Heart right ventricle (tissue), 16 donors: ENCODE measurements at regions not wholly inside any gene's neighbourhood (a gene's known extent, or its start where the extent isn't known, plus 50 kb on each side); places are given as distances from the start of the nearest gene placed in this dataset.
"Not testable (repeated sequence)": the region's sequence is repeated elsewhere in the genome, so short reads cannot be mapped to it uniquely, and the experiment has no call there.

Experiments
- ATAC-seq, 8 donors: fragments of 200-7000 bp; cut with Tn5 transposase; one replicate each; pipeline ENCODE4 v1.9.1; 2020; ENCODE audit warnings: mild to moderate bottlenecking in 8 of 8, moderate library complexity in 8 of 8, moderate number of reproducible peaks in 1 of 8
- DNase-seq, 2 donors: peaks; one replicate each; pipeline ENCODE4 v3.0.0-alpha.2; 2020
- H3K27ac ChIP-seq, 10 donors: fragments of 200-600 bp; sonication (generic) in 2 of 10; one replicate each; pipeline versions ENCODE4 v1.5.0 to v1.8.0; 2020 to 2022; ENCODE audit warnings: mild to moderate bottlenecking in 3 of 10
- H3K27me3 ChIP-seq, 7 donors: fragments of 200-600 bp; one replicate each; pipeline ENCODE4 v1.8.0; 2021 to 2022; ENCODE audit warnings: mild to moderate bottlenecking in 2 of 7
- H3K36me3 ChIP-seq, 9 donors: fragments of 200-600 bp; sonication (generic) in 1 of 9; one replicate each; pipeline versions ENCODE4 v1.5.0 to v1.8.0; 2020 to 2022; ENCODE audit warnings: mild to moderate bottlenecking in 2 of 9
- H3K4me1 ChIP-seq, 9 donors: fragments of 200-600 bp; sonication (generic) in 1 of 9; one replicate each; pipeline versions ENCODE4 v1.5.0 to v1.8.0; 2020 to 2022; ENCODE audit warnings: mild to moderate bottlenecking in 4 of 9
- H3K4me3 ChIP-seq, 10 donors: fragments of 200-600 bp; sonication (generic) in 2 of 10; one replicate each; pipeline versions ENCODE4 v1.5.0 to v1.8.0; 2020 to 2022; ENCODE audit warnings: mild to moderate bottlenecking in 7 of 10, moderate library complexity in 2 of 10
- H3K9me3 ChIP-seq, 11 donors: fragments of 200-600 bp in 10 of 11; sonication (generic) in 2 of 11; one replicate each; pipeline versions ENCODE4 v1.5.0 to v1.8.0; 2013 to 2022; ENCODE audit warnings: mild to moderate bottlenecking in 2 of 11, control low read depth in 1 of 11, moderate library complexity in 1 of 11
- WGBS, 2 donors: extraction: QIAGEN DNeasy Blood & Tissue Kit; methylation state at CpG; one replicate each; pipeline ENCODE4 v1.1.7; 2013; ENCODE audit warnings: inconsistent platforms in 1 of 2; 5-methylcytosine and 5-hydroxymethylcytosine counted together
- intact Hi-C, 10 donors: fragments of 100-400 bp; cut with DNase I; formaldehyde crosslinking; loops; one replicate each; pipeline versions ENCODE4 v1.11.1 to v1.14.2; 2022
- TF ChIP-seq, protein P1 (sequence below), 9 donors: fragments of 200-600 bp; sonication (generic) in 2 of 9; IDR thresholded peaks; one replicate each; pipeline versions ENCODE4 v1.5.0 to v1.8.0; 2021 to 2022; ENCODE audit warnings: antibody characterized with exemption in 9 of 9, mild to moderate bottlenecking in 5 of 9, moderate library complexity in 1 of 9
- donor health status: Arrhythmogenic right ventricular cardiomyopathy.
- donor health status: ischemic (EF 13 %, LVEDD 7.1; RV severe dilation, severe dysfunction).
- donor health status: healthy with polysubstance abuse.
- donor health status: DM: no; HTN: yes; CAD: no.
- donor health status: DM: no; HTN: no; CAD: no.
- donor health status: ischemic (EF 25% LVEDD 6.9; RV normal size, moderate dysfunction).
- donor health status: ischemic (EF 25% LVEDD 5.7; RV mildly dilated, moderate dysfunction).
- donor health status: healthy.
- donor health status: DM: yes; HTN: yes; CAD: no.
- donor health status: Ischemic cardiomyopathy.
- donor health status: ischemic (EF 35%, LVEDD 5.7; RV mildly dilated, moderate dysfunction).
- donor health status: nonischemic (EF 11% LVEDD 7.7; RV severe dilation, severe dysfunction).
- donor health status: DM: yes; HTN: yes; CAD: no.
- donor health status: PGD.
- donor health status: ischemic (EF 29% LVEDD 5.4; RV normal size, mild dysfunction).
- donor health status: nonischemic (EF 23%, LVEDD 6.1; RV moderate dilation, normal function).

DNA sequence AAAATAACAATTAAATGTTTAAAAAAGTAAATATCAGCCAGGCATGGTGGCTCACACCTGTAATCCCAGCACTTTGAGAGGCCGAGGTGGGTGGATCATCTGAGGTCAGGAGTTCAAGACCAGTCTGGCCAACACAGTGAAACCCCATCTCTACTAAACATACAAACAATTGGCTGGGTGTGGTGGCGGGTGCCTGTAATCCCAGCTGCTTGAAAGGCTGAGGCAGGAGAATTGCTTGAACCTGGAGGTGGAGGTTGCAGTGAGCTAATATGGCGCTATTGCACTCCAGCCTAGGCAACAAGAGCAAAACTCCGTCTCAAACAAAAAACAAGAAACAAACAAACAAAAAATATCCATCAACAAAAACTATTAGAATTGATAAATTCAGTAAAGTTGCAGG is 77.5 kb downstream of the SNX5 start:
- 95 to 96% methylated on average over 4 of the region's 4 CpGs for WGBS, 2 donors
- Histone ChIP-seq H3K4me1 (peaks cover 0 to 49% (median 38%) of the 10 kb centered on the region in 9 donors), H3K9me3 (peaks cover 0 to 43% (median 14%) of the 10 kb centered on the region in 11 donors)
- not testable (repeated sequence) for H3K27me3 ChIP-seq, H3K4me3 ChIP-seq, H3K27ac ChIP-seq, ATAC-seq, DNase-seq, H3K36me3 ChIP-seq
- intact Hi-C loops, result loop anchor here in 5 of 10 donors (5.0 to 10.0 kb wide), 4 partner anchors 44 to 356 kb away; partner anchors contain the start of genes BFSP1 (in 2 of the 5) and RRBP1 (in 1 of the 5)

DNA sequence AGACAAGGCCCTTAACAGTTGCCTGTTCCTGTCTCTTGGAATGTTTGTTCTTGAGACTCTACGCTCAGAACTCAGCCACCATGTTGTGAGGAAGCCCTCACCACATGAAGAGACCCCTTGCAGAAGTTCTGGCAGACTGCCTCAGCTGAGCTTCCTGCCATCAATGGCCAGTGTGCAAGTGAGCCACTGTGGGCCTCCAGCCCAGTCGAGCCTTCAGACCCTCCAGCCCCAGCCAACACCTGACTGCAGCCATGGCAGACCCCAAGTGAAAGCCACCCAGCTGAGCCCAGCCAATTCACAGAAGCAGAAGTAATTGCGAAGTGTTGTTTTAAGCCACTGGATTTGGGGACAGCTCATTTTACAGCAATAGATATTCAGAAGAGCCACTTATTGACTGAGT is 78.3 kb downstream of the SNX5 start:
- Histone ChIP-seq H3K27me3 (no peaks in the 10 kb centered on the region), H3K4me1 (peaks cover 5 to 50% (median 38%) of the 10 kb centered on the region in 9 donors), H3K9me3 (peaks cover 0 to 43% (median 14%) of the 10 kb centered on the region in 11 donors), H3K27ac (no peak overlapping the region), H3K4me3 (no peak overlapping the region), H3K36me3 (no peaks in the 10 kb centered on the region)
- TF ChIP-seq, protein P1, sequence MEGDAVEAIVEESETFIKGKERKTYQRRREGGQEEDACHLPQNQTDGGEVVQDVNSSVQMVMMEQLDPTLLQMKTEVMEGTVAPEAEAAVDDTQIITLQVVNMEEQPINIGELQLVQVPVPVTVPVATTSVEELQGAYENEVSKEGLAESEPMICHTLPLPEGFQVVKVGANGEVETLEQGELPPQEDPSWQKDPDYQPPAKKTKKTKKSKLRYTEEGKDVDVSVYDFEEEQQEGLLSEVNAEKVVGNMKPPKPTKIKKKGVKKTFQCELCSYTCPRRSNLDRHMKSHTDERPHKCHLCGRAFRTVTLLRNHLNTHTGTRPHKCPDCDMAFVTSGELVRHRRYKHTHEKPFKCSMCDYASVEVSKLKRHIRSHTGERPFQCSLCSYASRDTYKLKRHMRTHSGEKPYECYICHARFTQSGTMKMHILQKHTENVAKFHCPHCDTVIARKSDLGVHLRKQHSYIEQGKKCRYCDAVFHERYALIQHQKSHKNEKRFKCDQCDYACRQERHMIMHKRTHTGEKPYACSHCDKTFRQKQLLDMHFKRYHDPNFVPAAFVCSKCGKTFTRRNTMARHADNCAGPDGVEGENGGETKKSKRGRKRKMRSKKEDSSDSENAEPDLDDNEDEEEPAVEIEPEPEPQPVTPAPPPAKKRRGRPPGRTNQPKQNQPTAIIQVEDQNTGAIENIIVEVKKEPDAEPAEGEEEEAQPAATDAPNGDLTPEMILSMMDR (IDR thresholded peaks at IDR 0.05), result no peak
- intact Hi-C loops, result loop anchor here in 5 of 10 donors (5.0 to 10.0 kb wide), 4 partner anchors 43 to 356 kb away; partner anchors contain the start of genes BFSP1 (in 2 of the 5) and RRBP1 (in 1 of the 5)
- DNase-seq (no peak), ATAC-seq (no peak)
- WGBS, 2 donors, result 92 to 95% methylated on average over 3 of the region's 3 CpGs

DNA sequence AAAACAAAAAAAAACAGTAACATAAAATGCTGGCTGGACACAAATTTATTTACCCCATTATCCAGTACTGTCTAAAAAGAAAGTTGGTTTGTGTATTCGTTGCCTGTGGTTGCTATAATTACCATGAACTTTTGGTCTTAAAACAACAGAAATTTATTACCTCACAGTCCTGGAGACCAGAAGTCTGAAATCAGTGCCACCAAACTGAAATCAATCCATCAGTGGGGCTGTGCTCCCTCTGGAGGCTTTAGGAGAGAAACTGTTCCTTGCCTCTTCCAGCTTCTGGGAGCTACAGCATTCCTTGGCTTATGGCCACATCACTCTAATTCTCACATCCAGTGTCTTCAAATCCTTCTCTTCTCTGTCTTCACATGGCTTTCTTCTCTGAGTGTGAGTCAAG is 79.4 kb downstream of the SNX5 start:
- Histone ChIP-seq H3K27ac (no peak overlapping the region), H3K27me3 (no peaks in the 10 kb centered on the region), H3K4me1 (peaks cover 5 to 46% (median 34%) of the 10 kb centered on the region in 9 donors), H3K36me3 (no peaks in the 10 kb centered on the region), H3K4me3 (no peak overlapping the region), H3K9me3 (peaks cover 0 to 43% (median 14%) of the 10 kb centered on the region in 11 donors)
- no peak for ATAC-seq
- WGBS, 2 donors, result 83 to 95% methylated on average over 1 of the region's 1 CpG
- TF ChIP-seq, protein P1 (IDR thresholded peaks at IDR 0.05), result no peak
- intact Hi-C loops, result loop anchor here in 1 of 10 donors (10.0 kb wide), 1 partner anchor 64 kb away; no protein-coding TSS in a partner anchor
- no peak for DNase-seq

DNA sequence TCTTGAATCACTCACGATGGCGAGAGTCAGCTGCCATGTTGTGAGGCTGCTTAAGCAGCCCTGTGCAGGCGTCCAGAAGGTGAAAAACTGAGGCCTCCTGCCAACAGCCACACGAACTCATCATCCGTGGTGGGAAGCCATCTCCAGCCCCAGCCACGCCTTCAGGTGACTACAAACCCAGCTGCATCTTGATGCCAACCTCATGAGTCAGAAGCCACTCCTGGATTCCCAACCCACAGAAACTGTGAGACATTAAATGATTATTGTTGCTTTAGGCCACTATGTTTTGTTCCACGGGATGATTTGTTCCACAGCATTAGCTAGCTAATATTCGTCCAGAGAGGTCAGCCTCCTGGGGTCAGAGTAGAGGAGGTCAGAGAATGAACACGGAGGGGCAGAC is 80.5 kb downstream of the SNX5 start:
- ATAC-seq (no peak), DNase-seq (no peak)
- Histone ChIP-seq H3K36me3 (no peaks in the 10 kb centered on the region), H3K27ac (no peak overlapping the region), H3K9me3 (peaks cover 0 to 42% (median 14%) of the 10 kb centered on the region in 11 donors), H3K4me1 (peaks cover 5 to 48% (median 35%) of the 10 kb centered on the region in 9 donors), H3K4me3 (no peak overlapping the region), H3K27me3 (no peaks in the 10 kb centered on the region)
- intact Hi-C loops, result loop anchor here in 1 of 10 donors (10.0 kb wide), 1 partner anchor 63 kb away; no protein-coding TSS in a partner anchor
- TF ChIP-seq, protein P1 (IDR thresholded peaks at IDR 0.05), result no peak
- WGBS, 2 donors, result 66% methylated on average over 9 of the region's 9 CpGs
